Panc1 (cell line): ENCODE measurements at regions not wholly inside any gene's neighbourhood (a gene's known extent, or its start where the extent isn't known, plus 50 kb on each side); places are given as distances from the start of the nearest gene placed in this dataset.

Experiments used
- POLR2AphosphoS5 ChIP-seq: IDR thresholded peaks from 2 replicates; pipeline ENCODE4 v1.6.1; 2012; ENCODE audit warnings: mild to moderate bottlenecking, low read depth, low read length, moderate library complexity
- SIN3A ChIP-seq: IDR thresholded peaks from 2 replicates; pipeline ENCODE4 v1.6.1; 2012; ENCODE audit warnings: low read depth, mild to moderate bottlenecking, low read length, moderate library complexity, borderline replicate concordance; ENCODE audit not compliant: insufficient read depth
- TF ChIP-seq, protein P1 (sequence below): fragments of 450-650 bp; IDR thresholded peaks from 2 replicates; pipeline ENCODE4 v1.5.1; 2017; ENCODE audit warnings: mild to moderate bottlenecking

- TF ChIP-seq SIN3A (no peak), POLR2AphosphoS5 (no peak)
- TF ChIP-seq, protein P1, sequence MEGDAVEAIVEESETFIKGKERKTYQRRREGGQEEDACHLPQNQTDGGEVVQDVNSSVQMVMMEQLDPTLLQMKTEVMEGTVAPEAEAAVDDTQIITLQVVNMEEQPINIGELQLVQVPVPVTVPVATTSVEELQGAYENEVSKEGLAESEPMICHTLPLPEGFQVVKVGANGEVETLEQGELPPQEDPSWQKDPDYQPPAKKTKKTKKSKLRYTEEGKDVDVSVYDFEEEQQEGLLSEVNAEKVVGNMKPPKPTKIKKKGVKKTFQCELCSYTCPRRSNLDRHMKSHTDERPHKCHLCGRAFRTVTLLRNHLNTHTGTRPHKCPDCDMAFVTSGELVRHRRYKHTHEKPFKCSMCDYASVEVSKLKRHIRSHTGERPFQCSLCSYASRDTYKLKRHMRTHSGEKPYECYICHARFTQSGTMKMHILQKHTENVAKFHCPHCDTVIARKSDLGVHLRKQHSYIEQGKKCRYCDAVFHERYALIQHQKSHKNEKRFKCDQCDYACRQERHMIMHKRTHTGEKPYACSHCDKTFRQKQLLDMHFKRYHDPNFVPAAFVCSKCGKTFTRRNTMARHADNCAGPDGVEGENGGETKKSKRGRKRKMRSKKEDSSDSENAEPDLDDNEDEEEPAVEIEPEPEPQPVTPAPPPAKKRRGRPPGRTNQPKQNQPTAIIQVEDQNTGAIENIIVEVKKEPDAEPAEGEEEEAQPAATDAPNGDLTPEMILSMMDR = no peak
Observed at GRCh38 chr13:72156760-72157159, 289.8 kb upstream of the DACH1 start.
